Neutrophil (primary cell): ENCODE measurements at regions not wholly inside any gene's neighbourhood (a gene's known extent, or its start where the extent isn't known, plus 50 kb on each side); places are given as distances from the start of the nearest gene placed in this dataset.

Experiments
- H3K27ac ChIP-seq: fragments of 200-600 bp; sonication (generic); 2 replicates; pipeline ENCODE4 v1.5.1; 2016; ENCODE audit warnings: mild to moderate bottlenecking, moderate library complexity
- H3K27me3 ChIP-seq: fragments of 200-600 bp; sonication (generic); 2 replicates; pipeline ENCODE4 v1.6.0; 2016; ENCODE audit warnings: mild to moderate bottlenecking
- H3K36me3 ChIP-seq: fragments of 200-600 bp; sonication (generic); 2 replicates; pipeline ENCODE4 v1.5.1; 2017
- H3K4me1 ChIP-seq, 2 experiments: fragments of 200-600 bp in 1 of 2; sonication (generic) in 1 of 2; 1 replicate in 1 of 2; 2 replicates in 1 of 2; pipeline versions ENCODE4 v1.5.1 to v1.6.1; 2013 to 2016; ENCODE audit warnings: low read depth in 1 of 2, low read length in 1 of 2, mild to moderate bottlenecking in 1 of 2, moderate library complexity in 1 of 2; ENCODE audit not compliant: control insufficient read depth in 1 of 2, insufficient read depth in 1 of 2
- H3K4me3 ChIP-seq, 2 experiments: fragments of 200-600 bp in 1 of 2; sonication (generic) in 1 of 2; 1 replicate in 1 of 2; 2 replicates in 1 of 2; pipeline ENCODE4 v1.5.1; 2013 to 2016; ENCODE audit warnings: low read depth in 1 of 2, low read length in 1 of 2, mild to moderate bottlenecking in 1 of 2, moderate library complexity in 1 of 2
- H3K9me3 ChIP-seq: fragments of 200-600 bp; sonication (generic); 2 replicates; pipeline ENCODE4 v1.5.1; 2016
- CTCF ChIP-seq: fragments of 200-600 bp; sonication (generic); IDR thresholded peaks from 2 replicates; pipeline ENCODE4 v1.5.1; 2016; ENCODE audit warnings: antibody characterized with exemption

- no peaks in the 10 kb centered on the region for H3K27me3 ChIP-seq
- no peak overlapping the region for H3K4me3 ChIP-seq
- H3K4me1 ChIP-seq: no peaks in the 10 kb centered on the region
- H3K27ac ChIP-seq: no peak overlapping the region
- no peaks in the 10 kb centered on the region for H3K36me3 ChIP-seq
- TF ChIP-seq CTCF: no peak
- H3K9me3 ChIP-seq: no peaks in the 10 kb centered on the region
Measured at GRCh38 chr9:18357321-18357720, 116.6 kb upstream of the ADAMTSL1 start.

GRCh38 chr9:18358325-18358724 is 115.6 kb upstream of the ADAMTSL1 start:
- Histone ChIP-seq H3K9me3 (no peaks in the 10 kb centered on the region), H3K27ac (no peak overlapping the region), H3K36me3 (no peaks in the 10 kb centered on the region), H3K27me3 (no peaks in the 10 kb centered on the region), H3K4me1 (no peaks in the 10 kb centered on the region), H3K4me3 (no peak overlapping the region)
- no peak for TF ChIP-seq CTCF

DNA sequence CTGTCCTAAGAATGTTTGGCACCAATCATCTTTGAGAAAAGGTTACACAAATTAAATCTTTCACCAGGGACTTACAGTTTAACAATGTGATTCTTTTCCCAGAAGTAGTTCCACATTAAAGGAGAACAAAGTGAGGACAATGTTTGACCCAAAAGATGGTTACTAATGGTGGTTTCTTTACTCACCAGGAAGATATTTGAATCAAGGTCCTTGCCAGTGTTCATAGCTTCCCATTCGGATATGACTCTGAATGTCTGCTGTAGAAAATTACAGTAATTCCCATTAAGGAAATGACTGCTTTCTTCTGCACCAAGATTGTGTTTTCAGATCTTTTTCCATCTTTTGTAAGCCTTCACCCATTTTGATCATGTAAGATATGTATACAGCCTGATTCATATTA is 114.6 kb upstream of the ADAMTSL1 start:
- no peaks in the 10 kb centered on the region for H3K4me1 ChIP-seq
- no peak overlapping the region for H3K4me3 ChIP-seq
- no peaks in the 10 kb centered on the region for H3K9me3 ChIP-seq
- TF ChIP-seq CTCF: no peak
- H3K27me3 ChIP-seq: no peaks in the 10 kb centered on the region
- no peak overlapping the region for H3K27ac ChIP-seq
- H3K36me3 ChIP-seq: no peaks in the 10 kb centered on the region

- H3K36me3 ChIP-seq: no peaks in the 10 kb centered on the region
- TF ChIP-seq CTCF: no peak
- no peak overlapping the region for H3K27ac ChIP-seq
- no peaks in the 10 kb centered on the region for H3K4me1 ChIP-seq
- H3K9me3 ChIP-seq: no peaks in the 10 kb centered on the region
- no peak overlapping the region for H3K4me3 ChIP-seq
- no peaks in the 10 kb centered on the region for H3K27me3 ChIP-seq
Measured at GRCh38 chr9:18360005-18360404, 113.9 kb upstream of the ADAMTSL1 start.

DNA sequence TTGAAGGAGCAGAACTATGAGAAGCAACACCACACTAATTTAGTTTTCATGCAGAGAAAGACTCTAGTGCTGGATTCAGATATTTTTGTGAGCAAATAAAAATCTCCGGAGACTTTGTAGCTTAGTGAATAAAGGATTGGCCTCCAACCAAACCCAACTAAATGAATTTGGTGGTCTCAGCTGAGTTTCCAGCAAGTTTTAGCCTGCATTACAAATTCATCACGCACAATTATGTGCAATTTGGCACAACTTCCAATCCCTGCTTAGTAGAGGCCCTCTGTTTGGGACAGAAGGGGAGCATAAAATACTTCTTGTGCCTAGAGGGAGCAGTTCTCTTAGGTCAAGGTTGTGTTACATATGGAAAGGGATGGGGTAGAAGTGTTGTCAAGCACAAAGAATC is 112.3 kb upstream of the ADAMTSL1 start:
- no peaks in the 10 kb centered on the region for H3K4me1 ChIP-seq
- no peak overlapping the region for H3K4me3 ChIP-seq
- H3K27ac ChIP-seq: no peak overlapping the region
- no peaks in the 10 kb centered on the region for H3K36me3 ChIP-seq
- no peaks in the 10 kb centered on the region for H3K9me3 ChIP-seq
- H3K27me3 ChIP-seq: no peaks in the 10 kb centered on the region
- no peak for TF ChIP-seq CTCF

DNA sequence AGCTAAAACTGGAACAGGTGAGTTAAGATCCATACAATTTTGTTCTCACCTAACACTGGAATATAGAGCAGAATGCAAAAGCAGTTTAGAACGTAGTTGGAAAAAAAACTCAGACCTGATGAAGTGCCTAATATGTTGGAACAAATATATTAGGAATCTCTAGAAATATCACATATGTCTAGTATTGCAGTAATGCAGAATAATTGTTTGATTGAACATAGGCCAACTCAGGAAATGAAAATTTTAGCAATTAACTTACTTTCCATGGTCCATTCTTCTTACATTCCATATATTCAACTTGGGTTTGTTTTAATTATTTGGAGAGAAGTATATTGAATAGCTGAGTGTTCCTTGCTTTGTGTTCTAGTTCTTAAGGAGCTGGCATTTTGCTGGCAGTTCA is 111.8 kb upstream of the ADAMTSL1 start:
- Histone ChIP-seq H3K27me3 (no peaks in the 10 kb centered on the region), H3K9me3 (no peaks in the 10 kb centered on the region), H3K4me1 (no peaks in the 10 kb centered on the region), H3K27ac (no peak overlapping the region), H3K36me3 (no peaks in the 10 kb centered on the region), H3K4me3 (no peak overlapping the region)
- TF ChIP-seq CTCF: no peak
